ENCODE measurements at regions not wholly inside any gene's neighbourhood (a gene's known extent, or its start where the extent isn't known, plus 50 kb on each side); places are given as distances from the start of the nearest gene placed in this dataset.

DNA sequence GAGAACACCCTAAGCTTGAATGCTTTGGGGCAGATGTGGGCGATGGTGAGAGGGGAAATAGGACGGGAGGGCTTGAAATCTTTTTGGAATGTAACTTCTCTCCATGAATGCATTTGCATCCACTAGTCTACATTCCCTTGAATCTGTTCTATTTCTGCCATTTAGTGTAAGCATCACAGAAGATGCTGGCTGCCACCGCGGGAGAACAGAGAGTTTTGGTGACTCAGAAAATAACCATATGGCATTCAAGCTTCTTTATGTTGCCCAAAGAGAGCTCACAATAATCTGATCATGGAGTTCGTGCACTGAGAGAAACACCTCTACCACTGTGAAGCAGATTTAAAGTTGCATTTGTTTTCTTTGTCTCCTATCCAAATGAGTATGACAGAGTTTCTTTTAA, 52.6 kb upstream of the OTX2 start:
- TF ChIP-seq, protein P1, sequence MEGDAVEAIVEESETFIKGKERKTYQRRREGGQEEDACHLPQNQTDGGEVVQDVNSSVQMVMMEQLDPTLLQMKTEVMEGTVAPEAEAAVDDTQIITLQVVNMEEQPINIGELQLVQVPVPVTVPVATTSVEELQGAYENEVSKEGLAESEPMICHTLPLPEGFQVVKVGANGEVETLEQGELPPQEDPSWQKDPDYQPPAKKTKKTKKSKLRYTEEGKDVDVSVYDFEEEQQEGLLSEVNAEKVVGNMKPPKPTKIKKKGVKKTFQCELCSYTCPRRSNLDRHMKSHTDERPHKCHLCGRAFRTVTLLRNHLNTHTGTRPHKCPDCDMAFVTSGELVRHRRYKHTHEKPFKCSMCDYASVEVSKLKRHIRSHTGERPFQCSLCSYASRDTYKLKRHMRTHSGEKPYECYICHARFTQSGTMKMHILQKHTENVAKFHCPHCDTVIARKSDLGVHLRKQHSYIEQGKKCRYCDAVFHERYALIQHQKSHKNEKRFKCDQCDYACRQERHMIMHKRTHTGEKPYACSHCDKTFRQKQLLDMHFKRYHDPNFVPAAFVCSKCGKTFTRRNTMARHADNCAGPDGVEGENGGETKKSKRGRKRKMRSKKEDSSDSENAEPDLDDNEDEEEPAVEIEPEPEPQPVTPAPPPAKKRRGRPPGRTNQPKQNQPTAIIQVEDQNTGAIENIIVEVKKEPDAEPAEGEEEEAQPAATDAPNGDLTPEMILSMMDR (optimal IDR thresholded peaks at IDR 0.05 in 1 of 3, IDR thresholded peaks at IDR 0.05 in 1 of 3, conservative IDR thresholded peaks at IDR 0.05 in 1 of 3; ENCODE audit: extremely low read depth in 1 of 3, insufficient read depth in 2 of 3, low read length in 3 of 3), result no peak
- TF ChIP-seq EZH2 (IDR thresholded peaks at IDR 0.05; ENCODE audit: low read length), result no peak
- no peak overlapping the region for H3K4me2 ChIP-seq (ENCODE audit: control insufficient read depth, extremely low read depth, insufficient read depth, low read depth, low read length)
- H4K20me1 ChIP-seq (ENCODE audit: control insufficient read depth, extremely low read depth, insufficient read depth, low read length), result no peaks in the 10 kb centered on the region
- H3K9ac ChIP-seq (ENCODE audit: control insufficient read depth, extremely low read depth, insufficient read depth, low read length), result no peak overlapping the region
- H2AFZ ChIP-seq (ENCODE audit: control insufficient read depth, low read length), result no peak overlapping the region
- H3K27me3 ChIP-seq (ENCODE audit: control insufficient read depth, extremely low read depth, insufficient read depth, low read length), result no peaks in the 10 kb centered on the region
- no peaks in the 10 kb centered on the region for H3K9me3 ChIP-seq (ENCODE audit: control insufficient read depth, low read depth, low read length)
- no peak for DNase-seq (ENCODE audit: low read depth, low spot score)
- no peaks in the 10 kb centered on the region for H3K9me1 ChIP-seq (ENCODE audit: control insufficient read depth, extremely low read depth, insufficient read depth, low read length)
- H3K27ac ChIP-seq (ENCODE audit: control insufficient read depth, insufficient read depth, low read length), result no peak overlapping the region
- no peaks in the 10 kb centered on the region for H3K79me2 ChIP-seq (ENCODE audit: control insufficient read depth, insufficient read depth, low read length)
- H3K36me3 ChIP-seq (ENCODE audit: control insufficient read depth in 2 of 2, extremely low read depth in 1 of 2, insufficient read depth in 2 of 2, low read length in 2 of 2), result no peaks in the 10 kb centered on the region
- no peak overlapping the region for H3K4me3 ChIP-seq (ENCODE audit: control insufficient read depth in 2 of 3, extremely low read depth in 1 of 3, insufficient read depth in 2 of 3, low read depth in 1 of 3, low read length in 3 of 3)
- H3K4me1 ChIP-seq (ENCODE audit: control insufficient read depth, extremely low read depth, insufficient read depth, low read length), result no peaks in the 10 kb centered on the region
- FAIRE-seq, result no peak
- dilution Hi-C loops (cut with MboI; ENCODE audit: extremely low pct_ligation_motif_present, low sequenced_read_pairs), result no loop called here

DNA sequence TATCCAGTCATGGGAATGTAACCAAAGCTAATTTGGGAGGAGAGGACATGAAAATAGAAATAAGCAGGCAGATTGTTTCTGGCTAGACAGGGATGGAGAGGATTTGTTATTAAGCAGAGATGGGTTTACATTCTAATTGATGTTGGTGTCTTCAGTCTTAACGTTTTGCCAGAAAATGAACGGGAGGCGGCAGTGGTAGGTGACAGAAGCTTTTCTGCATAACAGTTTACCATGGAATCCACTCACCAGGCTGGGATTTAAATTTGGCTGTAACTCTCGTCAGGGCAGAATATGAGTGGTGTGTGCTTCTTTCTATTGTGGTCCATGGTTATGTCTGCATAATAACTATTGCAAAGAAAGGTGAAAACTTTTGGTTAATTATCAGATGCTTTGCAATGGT, 50.2 kb upstream of the OTX2 start:
- no peaks in the 10 kb centered on the region for H3K36me3 ChIP-seq (ENCODE audit: control insufficient read depth in 2 of 2, extremely low read depth in 1 of 2, insufficient read depth in 2 of 2, low read length in 2 of 2)
- no peak for FAIRE-seq

More for the DNA sequence above, 50.2 kb upstream of the OTX2 start:
- Histone ChIP-seq H3K79me2 (ENCODE audit: control insufficient read depth, insufficient read depth, low read length) (no peaks in the 10 kb centered on the region), H3K4me1 (ENCODE audit: control insufficient read depth, extremely low read depth, insufficient read depth, low read length) (no peaks in the 10 kb centered on the region), H4K20me1 (ENCODE audit: control insufficient read depth, extremely low read depth, insufficient read depth, low read length) (no peaks in the 10 kb centered on the region), H2AFZ (ENCODE audit: control insufficient read depth, low read length) (no peak overlapping the region), H3K27me3 (ENCODE audit: control insufficient read depth, extremely low read depth, insufficient read depth, low read length) (peaks cover 3% of the 10 kb centered on the region), H3K9ac (ENCODE audit: control insufficient read depth, extremely low read depth, insufficient read depth, low read length) (no peak overlapping the region), H3K27ac (ENCODE audit: control insufficient read depth, insufficient read depth, low read length) (no peak overlapping the region), H3K4me3 (ENCODE audit: control insufficient read depth in 2 of 3, extremely low read depth in 1 of 3, insufficient read depth in 2 of 3, low read depth in 1 of 3, low read length in 3 of 3) (no peak overlapping the region), H3K4me2 (ENCODE audit: control insufficient read depth, extremely low read depth, insufficient read depth, low read depth, low read length) (no peak overlapping the region), H3K9me3 (ENCODE audit: control insufficient read depth, low read depth, low read length) (no peaks in the 10 kb centered on the region), H3K9me1 (ENCODE audit: control insufficient read depth, extremely low read depth, insufficient read depth, low read length) (no peaks in the 10 kb centered on the region)
- TF ChIP-seq, protein P1 (optimal IDR thresholded peaks at IDR 0.05 in 1 of 3, IDR thresholded peaks at IDR 0.05 in 1 of 3, conservative IDR thresholded peaks at IDR 0.05 in 1 of 3; ENCODE audit: extremely low read depth in 1 of 3, insufficient read depth in 2 of 3, low read length in 3 of 3), result no peak
- TF ChIP-seq EZH2 (IDR thresholded peaks at IDR 0.05; ENCODE audit: low read length), result no peak
- no peak for DNase-seq (ENCODE audit: low read depth, low spot score)
- dilution Hi-C loops (cut with MboI; ENCODE audit: extremely low pct_ligation_motif_present, low sequenced_read_pairs), result no loop called here

Data from keratinocyte (primary cell).